Fibroblast of skin of abdomen (primary cell): ENCODE measurements at regions not wholly inside any gene's neighbourhood (a gene's known extent, or its start where the extent isn't known, plus 50 kb on each side); places are given as distances from the start of the nearest gene placed in this dataset.
"Not testable (repeated sequence)": the region's sequence is repeated elsewhere in the genome, so short reads cannot be mapped to it uniquely, and the experiment has no call there.

ENCODE experiments used
- DNase-seq: peaks from one replicate; pipeline ENCODE4 v3.0.0-alpha.2; 2013

DNA sequence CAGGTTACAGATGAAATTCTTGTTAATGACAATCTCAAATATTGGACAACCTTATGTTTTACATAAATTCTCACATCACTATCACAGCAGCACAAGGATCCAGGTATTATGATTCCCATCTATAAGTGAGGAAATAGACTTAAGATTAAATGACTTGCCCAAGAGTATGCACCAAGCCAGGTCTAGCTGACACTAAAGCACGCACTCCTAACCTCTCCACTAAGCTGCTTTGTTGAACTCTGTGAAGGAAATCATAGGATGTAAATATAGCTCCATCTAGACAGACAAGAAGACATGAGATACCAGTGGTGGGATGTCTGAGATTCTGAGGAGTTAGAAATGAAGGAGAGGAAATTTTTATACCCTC lies 87.9 kb downstream of the PHLDA1 start:
- no peak for DNase-seq

DNA sequence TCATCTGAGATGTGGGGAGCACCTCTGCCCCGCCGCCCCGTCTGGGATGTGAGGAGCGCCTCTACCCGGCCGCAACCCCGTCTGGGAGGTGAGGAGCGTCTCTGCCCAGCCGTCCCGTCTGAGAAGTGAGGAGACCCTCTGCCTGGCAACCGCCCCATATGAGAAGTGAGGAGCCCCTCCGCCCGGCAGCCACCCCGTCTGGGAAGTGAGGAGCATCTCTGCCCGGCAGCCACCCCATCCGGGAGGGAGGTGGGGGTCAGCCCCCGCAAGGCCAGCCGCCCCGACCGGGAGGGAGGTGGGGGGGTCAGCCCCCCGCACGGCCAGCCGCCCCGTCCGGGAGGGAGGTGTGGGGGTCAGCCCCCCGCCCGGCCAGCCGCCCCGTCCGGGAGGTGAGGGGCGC lies 89.9 kb downstream of the PHLDA1 start:
- not testable (repeated sequence) for DNase-seq

DNA sequence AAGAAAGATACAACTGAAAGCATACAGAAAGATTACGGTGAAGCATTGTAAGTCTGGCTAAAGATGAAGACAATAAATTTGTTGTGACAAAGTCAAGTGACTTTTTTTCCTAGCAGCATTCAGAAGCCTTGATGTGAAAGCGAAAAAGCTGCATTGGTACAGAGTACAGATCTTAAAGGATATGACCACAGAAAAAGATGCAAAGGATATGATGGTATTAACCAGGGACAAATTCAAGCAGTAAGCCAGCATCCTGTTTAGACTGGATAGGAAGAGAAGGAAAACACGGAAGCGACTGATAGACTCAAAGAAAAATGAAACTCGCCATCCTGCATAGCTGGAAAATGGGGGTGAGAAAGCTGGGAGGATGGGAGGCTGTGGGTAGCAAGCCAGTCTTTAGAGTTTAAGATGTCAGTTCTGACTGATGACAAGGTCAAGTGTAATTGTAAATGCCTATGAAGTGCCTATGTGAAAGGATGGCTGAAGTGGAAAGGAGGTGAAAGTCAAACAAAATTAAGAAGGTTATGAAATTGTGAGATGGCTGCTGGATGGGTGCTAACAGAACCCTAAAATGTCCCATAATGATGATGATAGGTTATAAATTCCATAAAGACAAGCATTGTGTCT lies 92.4 kb downstream of the PHLDA1 start:
- DNase-seq: no peak

DNA sequence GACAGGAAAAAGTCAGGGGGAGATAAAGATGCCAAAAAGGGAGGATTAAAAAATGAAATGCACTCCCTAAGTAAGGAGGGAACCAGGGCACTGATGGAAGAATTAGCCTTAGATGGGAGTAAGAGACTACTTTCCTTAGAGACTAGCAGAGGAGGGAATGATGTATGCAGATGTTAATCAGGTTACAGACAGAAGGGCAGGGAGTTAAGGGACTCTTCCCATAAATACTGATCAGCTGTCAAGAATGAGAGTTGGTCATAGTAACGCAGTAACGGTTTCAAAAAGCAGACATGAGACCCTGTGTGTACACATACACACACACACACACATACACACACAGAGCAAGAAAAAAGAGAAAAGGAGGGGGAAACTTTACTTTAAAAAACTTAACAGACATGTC lies 93.4 kb downstream of the PHLDA1 start:
- no peak for DNase-seq

DNA sequence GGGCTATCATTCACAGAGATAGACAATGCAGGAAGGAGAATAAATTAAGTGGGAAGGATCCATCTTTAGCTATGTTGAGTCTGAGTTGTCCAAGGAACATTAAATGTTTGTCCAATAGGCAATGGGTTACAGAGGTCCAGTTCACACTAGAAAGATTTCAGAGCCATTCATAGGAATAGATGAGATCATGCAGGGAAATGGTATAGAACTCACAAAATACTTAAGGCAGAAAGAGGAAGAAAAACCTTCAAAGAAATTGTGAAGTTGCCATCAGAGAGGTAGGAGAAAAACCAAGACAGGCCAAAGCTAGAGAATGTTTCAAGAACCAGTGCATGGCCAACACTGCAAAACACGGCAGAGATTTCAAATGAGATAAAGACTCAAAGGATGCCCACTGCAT lies 94.1 kb downstream of the PHLDA1 start:
- DNase-seq: no peak

DNA sequence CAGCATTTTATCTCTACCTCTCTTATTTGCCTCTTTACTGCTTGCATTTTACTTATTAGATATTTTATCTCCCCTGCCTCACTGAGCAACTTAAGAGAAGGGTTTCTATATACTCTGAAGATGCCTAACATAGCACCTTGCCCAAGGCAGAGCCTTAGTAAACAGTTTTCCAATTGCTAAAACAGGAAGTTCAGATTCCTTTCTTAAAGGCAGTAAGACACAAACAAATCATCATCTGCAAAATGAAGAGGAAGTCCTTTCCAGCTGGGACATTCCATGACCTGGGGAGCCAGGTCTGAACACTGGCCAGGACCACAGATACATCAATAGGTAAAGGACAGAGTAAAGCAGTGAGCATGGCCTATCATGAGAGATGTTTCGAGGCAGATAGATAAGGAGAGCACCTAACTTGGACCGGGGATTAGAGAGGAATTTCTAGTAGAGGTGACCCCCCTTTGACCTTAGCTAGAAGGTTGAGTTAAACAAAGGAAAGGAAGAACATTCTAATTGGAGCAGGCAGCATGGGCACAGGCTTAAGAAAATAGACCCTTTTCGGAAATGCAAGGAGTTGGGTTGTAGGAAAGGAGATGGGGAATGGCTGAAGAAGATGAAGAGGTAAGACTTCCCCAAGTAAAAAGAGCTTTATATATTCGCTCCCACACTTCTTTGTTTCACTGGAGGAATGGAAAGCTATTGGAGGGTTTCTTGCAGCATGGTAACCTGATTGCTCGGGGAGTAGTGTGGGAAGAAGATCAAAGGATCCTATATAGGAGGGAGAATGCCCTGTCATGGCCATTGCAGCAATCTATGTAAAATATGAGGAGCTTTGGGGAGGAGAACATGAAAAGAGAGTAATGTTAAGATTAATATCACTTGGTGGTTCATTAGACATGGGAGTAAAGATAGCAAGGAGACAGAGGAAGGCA lies 94.8 kb downstream of the PHLDA1 start:
- DNase-seq: no peak

DNA sequence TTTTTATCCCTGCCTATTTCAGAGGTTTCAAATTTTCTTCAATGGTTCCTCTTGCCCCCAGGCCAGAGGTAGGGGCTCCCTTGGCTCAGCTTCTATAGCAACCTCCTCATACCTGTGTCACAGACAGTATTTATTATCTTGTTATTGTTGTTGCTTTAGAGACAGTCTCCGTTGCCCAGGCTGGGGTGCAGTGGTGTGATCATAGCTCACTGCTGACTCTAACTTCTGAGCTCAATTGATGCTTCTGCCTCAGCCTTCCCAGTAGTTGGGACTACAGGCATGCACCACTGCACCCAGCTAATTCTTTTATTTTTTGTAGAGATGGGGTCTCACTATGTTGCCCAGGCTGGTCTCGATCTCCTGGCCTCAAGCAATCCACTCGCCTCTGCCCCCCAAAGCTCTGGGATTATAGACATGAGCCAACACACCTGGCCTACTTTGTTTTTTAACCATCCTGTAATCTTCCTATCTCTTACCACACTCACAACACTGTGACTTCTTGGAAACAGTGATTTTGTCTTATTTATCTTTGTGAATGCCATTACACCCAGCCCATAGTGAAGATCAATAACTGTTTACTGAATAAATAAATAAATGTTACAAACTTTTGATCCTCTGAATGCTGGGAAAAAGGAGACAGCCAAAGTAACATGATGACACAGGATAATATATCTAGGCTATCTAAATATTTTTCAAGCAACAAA lies 95.9 kb downstream of the PHLDA1 start:
- no peak for DNase-seq

DNA sequence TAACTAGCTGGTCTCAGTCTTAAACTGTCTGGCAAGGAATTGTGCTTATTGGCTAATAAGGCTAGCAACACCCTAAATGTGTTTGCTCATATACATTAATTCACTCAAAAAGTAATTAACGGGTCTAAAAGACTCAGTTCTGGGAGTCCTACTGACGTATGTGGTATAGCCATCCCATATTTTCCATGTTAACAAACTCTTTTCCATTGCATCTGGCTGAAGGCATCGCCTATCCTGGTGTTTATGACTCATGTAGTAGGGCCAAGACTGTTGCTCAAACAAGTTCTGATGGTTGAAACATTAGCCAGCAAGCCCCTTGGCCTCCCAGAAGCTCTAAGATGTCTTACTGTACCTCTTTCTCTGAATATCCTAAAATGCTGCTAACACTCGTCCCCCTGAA lies 98.5 kb downstream of the PHLDA1 start:
- peak; percentile 81 for DNase-seq

DNA sequence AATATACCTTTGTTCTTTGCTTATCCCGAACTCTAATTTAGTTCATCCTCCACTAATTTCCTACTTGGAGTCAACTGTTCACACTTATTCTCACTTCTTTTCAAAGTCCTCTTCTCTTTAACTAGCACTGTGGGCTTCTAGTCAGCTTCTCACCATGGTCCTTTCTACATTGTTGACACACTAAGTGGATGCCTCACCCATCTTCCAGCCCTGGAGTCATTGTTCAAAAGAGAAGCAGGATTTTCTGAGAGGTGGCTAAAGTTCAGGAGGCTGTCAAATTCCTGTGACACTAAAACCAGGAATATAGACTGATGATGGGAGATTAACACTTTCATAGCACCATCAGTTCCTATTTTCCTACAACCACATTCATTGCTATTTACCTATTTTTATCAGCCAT lies 99.3 kb downstream of the PHLDA1 start:
- no peak for DNase-seq

DNA sequence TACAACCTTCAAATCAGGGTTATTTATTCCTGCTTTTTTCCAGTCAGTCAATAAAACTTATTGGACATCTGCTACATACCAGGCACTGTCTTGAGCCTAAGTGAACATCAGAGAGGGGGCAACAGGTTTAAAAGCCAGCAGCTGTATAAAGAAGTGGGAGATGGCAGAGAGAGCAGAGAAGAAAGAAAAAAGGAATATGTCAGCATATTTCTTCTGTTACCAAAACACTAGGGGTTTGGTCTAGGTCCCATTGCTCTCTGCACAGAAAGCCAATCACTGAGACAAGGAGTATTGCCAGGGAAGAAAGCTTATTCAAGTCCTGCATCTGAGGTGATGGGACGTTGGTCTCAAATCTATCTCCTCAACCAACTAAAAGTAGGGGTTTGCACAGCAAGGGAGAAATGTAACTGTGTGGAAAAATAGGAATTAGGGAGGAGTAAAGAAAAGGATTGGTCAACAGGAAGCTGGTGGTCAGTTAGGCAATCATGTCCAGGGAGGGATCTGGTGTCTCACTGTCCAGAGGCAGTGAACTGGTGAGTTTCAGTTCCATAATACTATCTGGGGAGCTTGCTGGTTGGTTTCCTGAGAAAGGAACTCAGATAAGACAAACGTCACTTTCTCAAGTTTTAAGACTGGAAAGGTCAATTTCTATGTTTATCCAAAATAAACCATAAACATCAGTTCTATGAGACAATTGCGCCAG lies 107.5 kb downstream of the PHLDA1 start:
- no peak for DNase-seq

DNA sequence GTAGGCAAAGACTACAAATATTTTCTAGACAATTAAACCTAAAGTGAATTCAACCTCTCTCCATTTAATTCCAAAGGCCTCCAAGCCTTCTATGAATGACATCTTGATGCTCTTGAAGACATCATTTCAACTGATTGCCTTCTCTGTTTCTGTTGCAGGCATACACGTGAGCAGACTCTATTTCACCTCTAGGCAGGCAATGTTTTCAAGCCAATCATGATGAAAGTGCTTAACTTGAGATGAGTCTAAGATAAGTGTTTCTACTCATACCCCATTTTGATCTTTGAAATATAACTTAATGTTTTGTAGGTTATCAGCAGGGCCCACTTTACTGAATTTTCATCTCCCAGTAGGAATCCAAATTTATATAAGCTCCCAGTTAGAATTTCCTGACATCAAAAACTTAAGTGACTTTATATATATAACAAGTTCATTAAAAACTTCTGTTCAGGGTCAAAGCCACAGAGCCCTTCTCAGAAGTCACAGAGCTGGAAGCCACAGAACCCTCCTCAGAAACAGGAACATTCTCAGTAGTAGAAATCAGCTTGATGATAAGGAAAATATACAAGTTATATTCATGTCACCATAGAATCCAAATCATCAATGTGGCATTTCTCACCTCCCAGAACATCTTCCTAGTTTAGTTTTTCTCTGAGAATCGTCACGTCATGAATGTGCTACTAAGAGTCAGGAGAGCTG lies 108.5 kb downstream of the PHLDA1 start:
- no peak for DNase-seq

DNA sequence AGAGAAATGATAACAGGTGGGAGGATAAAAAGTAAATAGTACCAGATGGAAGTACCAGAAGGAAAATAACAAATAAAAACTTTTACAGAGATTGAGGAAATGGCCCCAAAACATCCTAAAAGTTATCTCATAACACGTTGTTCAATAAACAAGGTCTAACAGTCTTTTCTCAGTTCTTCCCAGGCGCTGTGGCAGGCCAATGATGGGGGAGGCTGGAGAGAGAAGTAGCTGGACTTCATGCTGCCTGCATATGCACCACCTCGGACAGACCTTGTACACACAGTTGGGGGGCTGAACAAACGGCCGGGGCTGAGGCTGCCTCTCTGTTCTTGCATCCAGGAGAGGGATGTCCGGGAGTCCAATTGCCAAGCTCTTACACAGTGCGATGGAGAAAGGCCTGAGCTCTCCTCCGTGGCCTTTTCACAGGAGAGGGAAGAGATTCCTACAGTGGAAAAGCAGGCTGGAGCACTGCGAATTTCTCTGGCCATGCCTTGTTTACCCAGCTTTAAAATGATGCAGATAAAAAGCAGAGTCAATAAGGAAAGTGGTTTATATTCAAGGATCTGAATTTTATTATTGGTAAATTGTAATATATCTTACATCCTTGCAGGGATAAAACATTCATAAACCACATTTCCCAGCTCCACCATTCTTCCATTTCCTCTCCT lies 109.8 kb downstream of the PHLDA1 start:
- no peak for DNase-seq

DNA sequence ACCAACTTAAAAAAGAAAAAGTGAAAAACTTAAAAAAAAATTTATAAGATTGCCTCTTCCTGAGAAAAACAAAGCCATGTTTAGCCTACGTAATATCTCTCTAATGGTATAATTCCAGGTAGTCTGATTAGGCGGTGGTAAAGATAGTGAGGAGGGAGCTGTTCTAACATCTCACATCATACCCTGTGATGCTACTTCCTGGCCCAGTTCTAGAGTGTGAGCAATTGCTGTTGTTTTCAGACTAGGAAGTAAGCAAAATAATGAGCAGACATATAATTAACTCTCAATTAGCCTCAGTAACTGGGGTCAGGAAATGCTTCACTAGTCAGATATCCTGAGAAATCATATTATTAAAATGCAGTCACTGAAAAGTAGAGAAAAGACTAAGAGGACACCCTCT lies 113.9 kb downstream of the PHLDA1 start:
- no peak for DNase-seq

DNA sequence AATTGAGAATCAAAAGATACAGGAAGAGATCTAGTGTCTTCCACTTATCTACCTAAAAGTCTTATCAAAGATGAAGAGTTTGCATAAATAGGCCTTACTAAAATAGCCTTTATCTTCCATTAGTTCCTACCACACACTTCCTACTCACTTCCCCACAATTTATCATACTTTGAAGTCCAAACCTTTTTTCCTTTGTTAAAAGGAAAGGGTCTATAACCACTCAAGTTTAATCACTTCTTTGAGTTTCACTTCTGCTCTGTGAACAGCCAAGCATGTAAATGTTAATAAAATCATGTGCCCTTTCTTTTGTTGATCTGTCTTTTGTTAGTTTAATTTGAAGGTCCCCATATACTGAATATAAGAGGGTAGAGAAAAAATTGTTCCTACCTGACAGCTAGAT lies 114.5 kb downstream of the PHLDA1 start:
- no peak for DNase-seq

DNA sequence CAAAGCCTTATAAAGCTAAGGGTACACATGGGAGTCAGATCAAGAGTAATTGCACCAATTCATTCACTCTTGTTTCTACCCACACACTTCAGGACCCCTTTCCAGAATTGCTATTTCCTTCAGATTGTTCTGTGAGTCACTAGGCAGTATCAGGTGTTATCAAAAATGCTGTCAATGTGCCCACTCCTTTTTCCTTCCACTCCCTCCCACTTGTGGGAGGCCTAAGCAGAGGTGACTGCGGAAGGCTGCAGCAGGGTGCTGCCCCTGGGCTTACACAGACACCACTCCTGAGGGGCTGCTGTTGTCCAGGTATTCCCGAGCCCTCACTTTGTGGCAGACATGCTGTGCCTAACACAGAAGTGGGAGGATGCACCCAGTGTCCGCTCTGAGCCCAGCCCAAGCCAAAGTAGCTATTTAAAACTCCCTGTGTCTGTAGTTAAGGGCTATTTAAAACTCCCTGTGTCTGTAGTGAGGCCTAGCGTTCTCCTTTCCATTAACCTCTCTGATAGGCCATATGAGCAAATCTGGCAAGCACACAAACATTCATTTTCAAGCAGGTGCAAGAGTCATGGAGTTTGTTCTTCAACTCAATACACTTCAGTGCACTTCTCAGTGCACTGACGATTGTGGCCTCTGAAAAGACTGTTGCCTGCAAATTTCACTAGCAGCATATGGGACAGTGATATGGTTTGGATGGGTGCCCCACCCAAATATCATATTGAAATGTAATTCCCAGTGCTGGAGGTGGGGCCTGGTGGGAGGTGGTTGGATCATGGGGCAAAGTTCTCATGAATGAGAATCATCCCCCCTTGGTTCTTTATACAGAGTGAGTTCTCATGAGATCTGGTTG lies 117.8 kb downstream of the PHLDA1 start:
- DNase-seq: no peak

DNA sequence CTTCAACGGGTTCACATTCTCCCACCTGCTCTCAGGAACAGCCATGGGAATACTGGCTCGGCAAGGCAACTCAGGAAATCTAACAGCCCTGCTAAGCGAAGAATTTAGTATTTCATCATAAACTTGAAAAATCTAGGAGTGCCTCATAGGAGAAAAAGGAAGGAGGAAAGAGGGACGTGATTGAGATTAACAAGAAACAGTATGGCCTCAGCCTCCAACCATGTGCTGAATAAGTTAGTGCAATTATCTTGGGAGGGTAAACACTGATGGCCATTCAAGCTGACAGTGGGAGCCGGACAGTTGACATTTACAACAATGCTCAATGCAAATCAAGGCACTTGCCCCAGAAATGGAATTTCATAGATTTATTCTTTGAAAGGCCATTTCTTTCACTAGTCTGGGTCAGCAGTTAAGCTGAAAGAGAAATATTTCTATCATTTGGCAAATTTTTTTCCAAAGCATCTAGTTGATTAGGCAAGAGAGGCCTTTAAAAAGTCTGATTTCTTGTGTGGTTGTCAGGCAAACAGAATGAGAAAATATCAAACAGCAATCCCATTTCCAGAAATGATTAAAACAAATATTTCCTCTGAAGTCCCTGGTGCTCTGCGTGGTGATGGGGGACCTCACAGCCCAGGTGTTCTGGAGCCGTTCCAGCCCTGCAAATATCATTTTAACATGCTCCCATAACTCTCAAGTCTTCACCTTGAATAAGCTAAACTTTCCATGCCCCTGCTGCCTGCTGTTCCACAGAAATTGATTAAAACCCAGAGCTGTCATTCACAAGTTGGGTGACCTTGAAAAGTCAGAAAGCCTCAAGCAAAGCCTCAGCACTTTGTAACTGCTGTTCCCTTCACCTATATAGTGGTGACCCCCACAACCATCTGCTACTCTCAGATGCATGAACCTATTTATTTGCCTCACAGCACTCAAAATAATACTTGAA lies 121.6 kb downstream of the PHLDA1 start:
- DNase-seq: no peak

DNA sequence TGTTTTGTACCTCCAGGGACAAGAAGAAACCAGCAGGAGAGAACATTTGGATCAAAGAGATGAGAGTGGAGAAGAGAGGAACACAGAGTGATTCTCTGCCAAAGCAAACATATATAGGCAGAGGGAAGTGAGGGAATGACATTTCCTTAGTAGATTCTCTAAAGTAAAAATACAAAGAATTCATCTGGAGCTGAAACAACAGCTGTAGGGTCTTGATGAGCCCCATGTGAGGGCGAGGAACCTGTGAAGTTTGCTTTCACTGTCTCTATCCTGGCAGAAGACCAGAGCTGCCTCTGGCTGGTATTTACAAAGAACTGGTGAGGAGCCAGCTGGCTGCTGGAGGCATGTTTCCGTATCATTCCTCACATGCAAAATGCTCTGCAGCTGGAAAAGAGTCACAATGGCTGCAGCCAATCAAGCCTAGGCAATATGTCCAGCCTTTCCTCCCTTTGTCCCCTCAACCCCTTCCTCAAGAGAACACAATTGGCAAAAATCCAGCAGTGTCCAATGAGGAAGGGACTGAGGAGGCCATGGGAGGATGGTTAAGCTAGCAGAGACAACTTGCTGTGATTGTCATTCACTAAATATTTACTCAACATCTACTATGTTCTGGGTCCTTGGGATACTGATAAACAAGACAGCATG lies 122.5 kb downstream of the PHLDA1 start:
- DNase-seq: peak; percentile 75

DNA sequence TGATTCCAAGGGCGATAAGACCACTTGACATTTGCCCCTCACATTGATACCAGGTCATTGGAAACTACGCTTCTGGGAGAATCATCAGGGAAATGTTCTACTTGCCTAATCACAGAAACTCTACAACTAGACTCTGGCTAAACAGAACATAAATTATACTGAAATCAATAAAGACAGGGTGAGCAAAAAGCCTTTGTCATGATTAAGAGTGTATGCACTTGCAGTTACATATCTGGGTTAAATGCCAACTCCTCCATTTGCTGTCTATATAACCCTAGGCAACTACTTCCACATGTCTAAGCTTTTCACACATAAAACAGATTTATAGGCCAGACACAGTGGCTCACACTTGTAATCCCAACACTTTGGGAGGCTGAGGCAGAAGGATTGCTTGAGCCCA lies 125.7 kb downstream of the PHLDA1 start:
- DNase-seq: peak; percentile 17

DNA sequence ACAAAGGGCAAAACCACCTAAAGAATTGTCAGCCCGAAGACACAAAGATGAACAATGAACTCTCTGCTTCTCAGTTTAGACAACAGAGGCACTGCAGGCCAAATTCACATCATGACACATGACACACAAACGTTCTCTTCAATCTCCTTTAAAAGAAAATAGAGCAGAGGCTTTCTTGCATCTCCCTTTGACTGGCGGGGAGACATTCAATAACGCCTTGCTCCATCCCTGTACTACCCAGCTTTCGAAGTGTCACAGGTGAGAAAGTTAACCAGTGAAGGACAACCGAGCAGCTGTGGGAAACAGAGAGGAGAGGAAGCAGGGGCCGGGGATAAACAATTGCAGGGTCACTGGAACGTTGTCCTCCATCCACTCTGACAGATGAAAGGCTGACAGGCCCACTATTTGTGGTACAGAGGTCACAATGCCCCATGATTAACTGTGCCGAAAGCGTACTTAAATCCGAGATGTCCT lies 130.8 kb downstream of the PHLDA1 start:
- no peak for DNase-seq
